ENCODE measurements at regions not wholly inside any gene's neighbourhood (a gene's known extent, or its start where the extent isn't known, plus 50 kb on each side); places are given as distances from the start of the nearest gene placed in this dataset.

DNA sequence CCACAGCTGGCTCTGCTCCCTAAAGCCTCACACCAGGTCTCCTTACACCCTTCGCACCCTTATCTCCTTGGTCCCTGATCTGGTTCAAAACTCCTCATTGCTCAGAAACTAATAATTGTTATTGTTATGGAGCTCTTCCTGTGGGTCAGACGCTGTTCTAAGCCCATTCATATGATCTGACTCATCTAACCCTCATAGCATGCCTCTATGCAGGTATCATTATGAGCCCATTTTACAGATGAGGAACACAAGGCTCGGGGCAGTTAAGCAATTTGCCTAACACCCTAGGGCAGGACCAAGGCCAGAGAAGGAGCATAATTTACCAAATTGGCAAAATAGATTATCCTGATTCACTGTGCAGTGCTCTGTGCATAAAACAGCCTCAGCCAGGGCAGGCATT, 51.8 kb upstream of the CCDC167 start:
- TF ChIP-seq, protein P1, sequence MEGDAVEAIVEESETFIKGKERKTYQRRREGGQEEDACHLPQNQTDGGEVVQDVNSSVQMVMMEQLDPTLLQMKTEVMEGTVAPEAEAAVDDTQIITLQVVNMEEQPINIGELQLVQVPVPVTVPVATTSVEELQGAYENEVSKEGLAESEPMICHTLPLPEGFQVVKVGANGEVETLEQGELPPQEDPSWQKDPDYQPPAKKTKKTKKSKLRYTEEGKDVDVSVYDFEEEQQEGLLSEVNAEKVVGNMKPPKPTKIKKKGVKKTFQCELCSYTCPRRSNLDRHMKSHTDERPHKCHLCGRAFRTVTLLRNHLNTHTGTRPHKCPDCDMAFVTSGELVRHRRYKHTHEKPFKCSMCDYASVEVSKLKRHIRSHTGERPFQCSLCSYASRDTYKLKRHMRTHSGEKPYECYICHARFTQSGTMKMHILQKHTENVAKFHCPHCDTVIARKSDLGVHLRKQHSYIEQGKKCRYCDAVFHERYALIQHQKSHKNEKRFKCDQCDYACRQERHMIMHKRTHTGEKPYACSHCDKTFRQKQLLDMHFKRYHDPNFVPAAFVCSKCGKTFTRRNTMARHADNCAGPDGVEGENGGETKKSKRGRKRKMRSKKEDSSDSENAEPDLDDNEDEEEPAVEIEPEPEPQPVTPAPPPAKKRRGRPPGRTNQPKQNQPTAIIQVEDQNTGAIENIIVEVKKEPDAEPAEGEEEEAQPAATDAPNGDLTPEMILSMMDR (IDR thresholded peaks at IDR 0.05; ENCODE audit: poor library complexity) = no peak
- TF ChIP-seq EZH2 (IDR thresholded peaks at IDR 0.05; ENCODE audit: borderline replicate concordance) (no peak), EZH2phosphoT487 (IDR thresholded peaks at IDR 0.05; ENCODE audit: low read depth, severe bottlenecking, unreplicated experiment) (no peak)
